GM21529 (cell line): ENCODE measurements at regions not wholly inside any gene's neighbourhood (a gene's known extent, or its start where the extent isn't known, plus 50 kb on each side); places are given as distances from the start of the nearest gene placed in this dataset.
A peak's percentile ranks its signal among the peaks of the same experiment; 100 is the strongest.

Source experiments
- ATAC-seq: cut with Tn5 transposase; IDR thresholded peaks from one replicate; pipeline ENCODE4 v1.9.1; 2021; ENCODE audit not compliant: unreplicated experiment

DNA sequence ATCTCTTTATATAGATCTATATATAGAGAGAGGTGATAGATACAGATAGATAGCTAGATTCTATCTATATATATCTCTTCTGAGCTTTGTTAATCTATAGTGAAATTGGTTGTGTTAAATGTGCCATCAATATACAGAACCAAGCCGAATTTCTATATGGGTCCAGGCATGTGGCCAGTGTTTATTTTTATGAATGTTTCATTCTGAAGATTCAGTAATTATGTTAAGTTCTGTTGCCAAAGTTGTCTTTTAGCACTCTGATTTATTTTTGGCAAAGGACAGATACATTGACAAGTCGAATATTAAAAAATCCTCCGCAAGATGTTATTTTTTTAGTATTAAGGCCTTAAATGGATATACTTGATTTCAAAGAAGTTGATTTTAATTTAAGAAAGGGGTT is 190.4 kb upstream of the HTR2A start:
- ATAC-seq = no peak

DNA sequence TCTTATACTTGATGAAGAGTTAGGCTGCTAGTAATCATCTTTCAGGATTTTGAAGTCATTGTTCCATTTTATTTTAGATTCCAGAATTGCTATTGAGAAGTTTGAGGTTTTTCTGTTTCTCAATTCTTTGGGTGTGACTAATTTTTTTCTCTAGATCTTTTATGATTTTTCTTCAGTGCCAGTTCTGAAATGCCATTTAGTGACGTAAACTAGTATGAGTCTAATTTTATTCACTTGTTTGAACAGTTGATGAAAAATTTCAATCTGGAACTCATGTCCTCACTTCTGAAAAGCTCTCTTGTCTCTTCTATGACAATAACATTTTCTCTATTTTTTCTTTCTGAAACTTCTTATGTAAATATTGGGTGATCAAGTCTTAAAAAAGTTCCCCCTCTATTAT is 188.5 kb upstream of the HTR2A start:
- ATAC-seq = no peak

DNA sequence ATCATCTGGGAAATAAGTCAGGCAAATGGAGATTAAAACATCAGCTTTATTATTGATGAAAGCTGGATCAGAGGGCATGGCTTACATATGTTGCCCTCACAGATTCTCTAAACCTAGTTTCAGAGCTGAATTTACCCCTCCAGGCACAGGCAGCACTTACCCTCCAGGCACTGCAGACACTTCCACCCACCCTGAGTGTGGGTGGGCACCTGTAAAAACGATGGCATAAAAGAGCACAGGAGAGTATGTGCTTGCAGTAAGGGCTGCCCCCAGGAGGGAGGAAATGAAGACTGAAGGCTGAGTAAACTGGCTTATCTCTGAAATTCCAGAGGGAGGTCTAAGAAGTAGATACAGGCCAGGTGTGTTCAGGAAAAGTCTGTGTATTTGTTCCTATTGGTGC is 185.0 kb upstream of the HTR2A start:
- ATAC-seq = no peak

DNA sequence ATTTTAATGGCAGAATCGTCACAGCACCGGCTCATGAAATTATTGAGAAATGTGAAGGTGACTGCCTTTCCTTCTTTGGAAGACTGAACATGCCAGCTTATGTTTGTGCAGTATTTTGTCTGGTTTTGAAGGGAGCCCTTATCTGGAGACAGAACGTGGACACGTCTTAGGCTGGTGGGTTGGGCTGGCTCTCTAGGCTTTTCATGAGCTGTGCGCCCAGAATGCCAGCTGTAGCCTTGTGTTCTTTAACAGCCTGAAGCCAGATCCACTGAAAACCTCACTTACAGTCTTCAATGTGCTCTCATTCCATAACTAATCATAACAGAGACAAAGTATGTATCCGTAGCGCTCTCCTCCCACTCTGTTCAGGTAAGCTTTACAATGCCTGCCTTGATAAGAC is 184.4 kb upstream of the HTR2A start:
- ATAC-seq = no peak

DNA sequence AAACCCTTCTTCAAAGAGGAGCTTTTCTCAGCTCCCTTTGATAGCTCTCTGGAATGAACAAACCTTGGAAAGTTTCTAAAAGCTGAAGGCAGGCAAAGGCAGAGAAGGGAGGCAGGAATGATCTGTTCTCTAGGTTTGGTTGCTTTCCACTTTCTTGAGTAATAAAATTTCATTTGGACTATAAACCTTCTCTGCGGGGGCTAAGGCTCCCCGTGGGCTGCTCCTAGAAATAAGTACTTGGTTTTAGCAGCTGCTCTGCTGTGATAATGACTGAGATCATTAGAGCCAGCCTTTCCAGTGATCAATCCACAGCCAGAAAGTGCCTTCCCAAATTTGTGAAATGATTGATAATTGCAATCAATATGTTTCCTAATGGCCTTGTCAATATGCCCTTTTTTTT is 183.8 kb upstream of the HTR2A start:
- no peak for ATAC-seq

DNA sequence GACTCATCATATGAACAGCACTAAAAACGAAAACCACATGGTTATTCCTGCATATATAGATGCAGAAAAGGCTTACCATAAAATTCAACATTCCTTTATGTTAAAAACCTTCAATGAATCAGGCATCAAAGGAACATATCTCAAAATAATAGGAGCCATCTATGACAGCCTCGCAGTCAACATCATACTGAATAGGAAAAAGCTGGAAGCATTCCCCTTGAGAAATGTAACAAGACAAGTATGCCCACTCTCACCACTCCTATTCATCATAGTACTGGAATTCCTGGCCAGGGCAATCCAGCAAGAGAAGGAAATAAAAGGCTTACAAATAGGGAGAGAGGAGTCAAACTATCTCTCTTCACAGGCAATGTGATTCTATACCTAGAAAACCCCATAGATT is 179.6 kb upstream of the HTR2A start:
- no peak for ATAC-seq

DNA sequence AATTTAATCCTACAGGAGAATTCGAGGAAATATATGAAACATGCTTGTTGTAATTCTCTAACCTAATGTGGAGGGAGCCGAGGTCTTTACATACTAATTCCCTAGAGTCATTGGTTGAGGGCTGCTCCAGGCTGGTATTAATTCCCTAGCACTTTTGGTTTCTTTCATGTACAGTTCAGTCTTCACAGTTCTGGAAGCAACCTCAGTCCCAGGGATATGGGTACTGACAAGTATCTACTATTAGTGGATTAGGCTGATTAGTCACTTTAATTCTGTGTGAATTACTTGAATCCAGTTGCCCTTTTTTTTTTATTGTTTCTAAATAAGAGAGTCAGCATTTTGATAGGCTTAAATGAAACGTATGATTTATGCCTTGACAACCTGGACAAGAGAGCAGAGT is 172.3 kb upstream of the HTR2A start:
- ATAC-seq = no peak

DNA sequence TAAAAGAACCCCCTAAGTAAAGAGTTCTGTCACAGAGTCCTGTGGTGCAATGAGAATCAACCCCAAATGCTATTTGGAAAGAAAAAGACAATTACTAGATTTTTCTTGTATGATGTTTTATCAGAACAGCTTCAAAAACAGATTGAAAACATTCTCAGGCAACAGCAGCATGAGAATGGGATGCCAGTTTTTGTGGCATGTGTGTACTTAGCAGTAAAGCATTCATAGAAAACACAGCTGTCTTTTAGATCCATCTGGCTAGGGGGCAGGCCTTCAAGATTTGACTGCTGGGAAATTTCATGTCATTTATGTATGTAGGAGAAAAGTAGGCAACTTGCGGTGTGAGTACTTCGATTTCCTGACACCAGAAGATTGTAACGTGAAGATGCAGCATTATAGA is 170.5 kb upstream of the HTR2A start:
- ATAC-seq = no peak

DNA sequence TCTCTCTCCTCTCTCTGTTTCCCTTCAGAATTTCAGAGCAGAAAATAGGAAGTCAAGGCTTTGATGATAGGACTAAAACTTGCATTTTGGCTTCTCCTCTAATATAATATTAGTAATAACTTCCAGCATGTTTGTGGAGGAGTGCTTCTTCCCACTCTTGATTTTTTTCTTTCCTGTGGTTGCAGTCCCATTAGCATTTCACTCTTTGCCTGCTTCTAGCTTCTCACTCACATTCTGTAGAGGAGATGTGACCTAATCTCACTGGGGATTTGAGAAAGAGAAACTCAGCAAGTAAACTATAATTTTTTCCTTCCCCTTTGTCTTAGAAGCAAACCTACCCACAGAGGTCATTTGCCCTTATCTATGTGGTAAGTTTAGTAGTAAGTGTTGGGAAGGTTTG is 169.4 kb upstream of the HTR2A start:
- no peak for ATAC-seq

DNA sequence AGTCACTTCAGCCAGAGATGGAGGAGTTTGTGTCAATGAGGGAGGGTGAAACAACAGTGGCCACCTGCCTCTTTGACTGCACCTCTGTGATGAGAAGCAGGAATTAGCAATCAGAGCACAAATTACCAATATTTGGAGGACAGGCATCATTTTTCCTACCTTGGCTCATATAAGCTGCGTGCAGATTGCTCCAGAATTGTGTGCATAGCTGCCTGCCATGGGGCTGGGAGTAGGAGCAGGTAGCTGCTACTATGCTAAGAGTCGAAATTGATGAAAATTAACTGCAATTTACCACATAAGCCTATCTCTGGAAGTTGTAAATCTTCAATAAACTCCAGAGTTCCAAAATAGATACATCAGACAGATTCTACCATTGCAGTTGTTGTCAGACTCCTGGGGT is 167.5 kb upstream of the HTR2A start:
- ATAC-seq = no peak

DNA sequence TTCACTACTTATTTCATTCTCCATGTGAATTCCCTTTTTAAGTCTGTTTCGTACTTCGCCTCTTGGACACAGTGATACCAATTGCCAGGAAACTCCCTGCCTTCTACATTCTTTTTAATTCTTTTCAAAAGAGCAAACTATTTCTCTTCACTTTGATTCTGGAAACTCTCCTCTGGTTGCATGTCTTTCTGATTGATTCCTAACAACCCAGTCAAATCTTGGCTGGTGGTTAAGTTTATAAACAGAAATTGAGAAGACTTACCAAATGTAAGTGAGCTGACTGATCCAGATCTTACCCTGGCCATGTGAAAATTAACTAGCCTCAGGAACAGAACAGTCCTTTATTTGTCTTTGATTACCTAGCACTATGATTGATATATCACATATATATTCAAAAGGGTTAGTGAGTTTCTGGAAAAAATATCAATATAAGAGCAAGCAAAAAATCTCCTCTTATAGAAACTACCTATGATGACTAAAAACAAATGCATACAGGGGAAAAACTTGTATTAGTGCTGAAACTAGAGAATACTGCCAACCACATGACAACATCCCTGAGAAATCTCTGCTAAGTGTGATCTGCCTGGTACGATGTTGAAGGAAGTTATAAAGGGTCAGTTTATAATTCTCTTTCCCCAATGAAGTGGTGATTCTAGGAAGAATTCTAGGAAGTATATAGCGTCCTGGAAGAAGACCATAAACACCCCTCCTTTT is 152.6 kb upstream of the HTR2A start:
- ATAC-seq = no peak

DNA sequence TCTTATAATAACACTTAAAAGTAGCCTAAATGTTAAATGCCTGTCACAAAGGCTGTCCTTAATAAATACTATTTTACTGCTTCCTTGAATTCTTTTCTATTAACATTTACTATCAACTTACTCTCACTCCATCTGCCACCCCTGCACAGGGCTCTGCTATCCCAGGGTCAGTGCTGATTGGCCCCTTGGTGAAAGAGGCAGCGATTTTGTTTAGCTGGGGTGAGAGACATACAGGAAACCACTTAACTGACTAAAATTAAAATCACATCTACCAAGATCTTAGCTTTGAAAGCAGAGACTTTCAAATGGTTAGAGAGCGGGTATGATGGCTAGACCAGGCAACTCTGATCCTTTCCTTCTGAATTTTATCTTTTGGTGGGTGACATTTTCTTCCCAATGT is 149.9 kb upstream of the HTR2A start:
- ATAC-seq = no peak

DNA sequence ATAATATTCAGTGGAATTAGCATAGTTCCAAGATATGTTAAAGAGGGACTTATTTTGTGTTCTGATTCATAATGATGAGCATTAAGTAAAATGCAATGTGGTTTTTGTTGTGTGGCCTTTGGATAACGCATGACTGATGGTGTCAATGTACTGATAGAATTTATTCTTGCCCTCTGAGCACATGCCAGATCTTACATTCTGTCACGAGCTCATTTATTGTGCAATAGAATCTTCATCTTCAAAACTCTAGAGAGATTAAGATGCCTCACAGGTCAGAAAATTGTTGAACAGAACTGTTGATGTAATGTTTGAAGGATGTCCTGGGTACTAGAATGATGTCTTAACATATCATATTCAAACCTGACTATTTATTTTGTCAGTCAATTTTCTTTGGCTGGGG is 148.0 kb upstream of the HTR2A start:
- no peak for ATAC-seq

DNA sequence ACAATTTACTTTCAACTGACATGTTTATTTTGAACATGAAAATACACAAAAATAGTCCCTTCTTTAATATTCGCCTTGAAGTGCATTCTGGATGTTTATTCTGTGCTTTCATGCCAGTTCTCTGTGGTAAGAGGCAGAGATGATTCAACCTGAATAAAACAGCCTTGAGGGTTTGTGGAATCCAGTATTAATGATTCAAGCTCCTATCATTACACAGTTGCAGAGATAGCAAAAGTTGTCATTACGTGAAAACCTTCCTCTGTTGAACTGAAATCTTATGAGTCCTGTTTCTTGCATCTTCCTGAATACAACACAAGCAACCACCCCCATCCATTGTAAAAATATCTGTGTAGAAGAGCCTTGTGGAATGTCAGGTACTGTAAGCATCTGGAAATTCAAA is 142.3 kb upstream of the HTR2A start:
- no peak for ATAC-seq

DNA sequence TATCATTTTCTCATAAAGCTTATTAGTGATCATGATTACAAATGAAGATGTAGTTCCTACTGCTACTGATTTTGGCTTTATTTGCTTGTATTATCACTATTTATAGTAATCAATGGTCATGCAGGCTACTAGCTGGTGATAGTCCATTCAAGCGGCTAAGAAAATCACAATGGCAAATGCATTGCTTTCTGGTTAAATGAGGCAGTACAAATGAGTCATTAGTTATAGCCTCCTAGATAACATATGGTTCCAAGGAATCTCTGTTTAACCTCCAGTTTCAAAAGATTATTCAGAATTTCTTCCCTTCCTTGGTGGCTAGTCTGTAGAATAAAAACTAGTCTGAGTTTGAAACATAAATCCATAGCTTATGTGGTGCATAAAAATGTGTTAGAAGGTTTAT is 141.3 kb upstream of the HTR2A start:
- ATAC-seq = no peak

DNA sequence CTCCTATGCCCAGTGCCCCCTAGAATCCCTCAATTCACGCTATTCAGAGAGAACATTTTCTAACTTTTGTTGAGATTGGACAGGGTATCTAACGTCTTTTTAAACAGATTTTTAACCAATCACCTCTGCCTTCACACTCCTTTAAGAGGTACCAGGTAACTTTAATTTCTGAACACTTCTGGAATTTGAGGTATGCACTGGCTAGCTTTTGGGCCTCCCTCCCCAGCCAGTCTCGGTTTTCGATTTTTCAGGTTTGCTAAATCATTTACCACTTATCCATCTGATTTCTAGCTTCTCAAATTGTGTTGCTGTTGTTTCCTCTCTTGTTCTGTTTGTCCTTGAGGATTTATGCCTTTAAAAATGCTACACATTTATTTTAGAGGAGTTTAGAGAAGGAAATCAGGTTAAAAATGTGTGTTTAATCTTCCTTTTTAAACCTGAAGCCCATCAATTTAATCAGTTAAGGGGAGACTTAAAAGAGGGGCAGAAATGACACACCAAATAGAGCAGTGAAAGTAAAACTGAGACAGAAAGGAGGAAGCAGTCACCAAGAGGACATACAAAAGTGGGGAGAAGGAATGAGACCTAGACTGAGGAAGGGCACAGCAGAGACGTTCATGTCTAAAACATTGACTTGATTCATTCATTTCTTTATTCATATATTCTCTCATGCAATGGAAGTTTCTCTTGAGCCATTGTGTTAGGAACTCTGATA is 139.6 kb upstream of the HTR2A start:
- peak; percentile 99 for ATAC-seq

DNA sequence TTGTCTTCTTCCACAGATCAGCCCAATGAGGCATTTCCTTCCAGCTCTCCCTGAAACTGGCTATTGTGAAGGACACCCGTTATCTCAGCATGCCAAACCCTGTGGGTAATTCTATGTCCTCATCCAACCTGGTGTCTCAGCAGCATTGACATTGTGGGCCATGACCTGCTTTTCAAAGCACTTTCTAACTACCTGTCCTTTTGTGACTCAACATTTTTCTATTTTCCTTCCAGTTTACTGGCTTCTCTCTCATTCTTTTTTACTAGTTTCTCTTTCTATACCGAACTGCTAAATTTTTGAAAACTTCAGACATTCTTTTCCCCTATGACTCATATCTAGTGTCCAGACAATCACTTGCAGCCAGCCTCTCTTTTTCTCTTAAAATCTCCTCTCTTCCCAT is 136.4 kb upstream of the HTR2A start:
- ATAC-seq = no peak

DNA sequence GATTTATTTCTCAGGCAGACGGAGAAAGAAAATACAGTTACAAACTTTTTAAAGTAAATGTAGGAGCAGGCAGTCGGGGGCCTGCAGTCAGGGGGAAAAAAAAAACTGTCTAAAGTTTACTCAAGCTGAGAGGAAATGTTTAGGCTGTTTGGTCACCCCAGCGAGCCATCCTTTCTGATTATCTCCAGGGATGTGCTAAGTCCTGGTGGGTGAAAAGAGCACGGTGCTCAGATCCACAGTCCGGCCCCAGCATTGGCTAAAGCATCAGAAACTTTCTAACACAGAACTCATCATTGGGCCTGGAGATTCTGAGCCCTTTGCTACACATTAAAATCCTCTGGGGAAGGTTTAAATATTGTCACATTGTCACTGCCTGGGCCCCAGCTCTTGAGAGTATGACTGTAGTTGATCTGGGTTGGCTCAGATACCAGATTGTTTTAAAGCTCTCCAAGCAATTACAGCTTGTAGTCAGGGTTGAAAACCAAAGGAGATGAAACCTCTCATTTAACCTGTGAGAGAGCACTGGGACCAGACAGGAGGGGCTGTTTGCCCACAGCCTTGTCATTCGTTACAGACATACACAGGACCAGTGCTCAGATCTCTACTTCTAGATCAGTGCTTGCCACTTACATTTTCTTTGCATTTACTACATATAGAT is 131.1 kb upstream of the HTR2A start:
- ATAC-seq = no peak

DNA sequence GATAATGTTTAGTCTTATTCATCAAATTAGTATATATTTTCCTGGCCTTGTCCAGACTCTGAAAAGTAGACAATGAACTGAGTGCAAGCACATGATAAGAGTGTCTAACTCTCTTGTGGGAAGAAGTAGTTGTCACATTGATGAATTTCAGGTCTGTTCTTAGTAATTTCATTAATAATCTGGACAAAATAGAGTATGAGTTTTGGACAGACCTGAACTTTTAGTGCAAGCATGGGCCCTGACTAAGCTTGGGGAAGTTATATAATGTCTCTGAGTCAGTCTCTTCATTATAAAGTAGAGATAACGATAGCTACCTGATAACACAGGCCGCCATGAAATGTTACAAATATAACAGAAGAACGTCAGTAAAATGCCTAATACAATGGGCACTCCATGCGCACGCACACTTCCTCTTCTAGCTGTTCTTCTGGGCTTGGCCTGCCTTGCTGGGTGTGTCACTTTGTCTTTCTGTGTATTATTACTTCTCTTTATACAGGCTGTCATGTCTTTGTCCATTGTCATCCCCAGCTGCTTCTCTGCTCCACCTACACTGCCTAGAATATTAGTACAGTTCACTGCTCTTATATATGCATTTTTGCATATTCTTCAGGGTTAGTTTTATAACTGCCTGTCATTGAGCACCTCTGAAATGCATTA is 129.1 kb upstream of the HTR2A start:
- no peak for ATAC-seq

DNA sequence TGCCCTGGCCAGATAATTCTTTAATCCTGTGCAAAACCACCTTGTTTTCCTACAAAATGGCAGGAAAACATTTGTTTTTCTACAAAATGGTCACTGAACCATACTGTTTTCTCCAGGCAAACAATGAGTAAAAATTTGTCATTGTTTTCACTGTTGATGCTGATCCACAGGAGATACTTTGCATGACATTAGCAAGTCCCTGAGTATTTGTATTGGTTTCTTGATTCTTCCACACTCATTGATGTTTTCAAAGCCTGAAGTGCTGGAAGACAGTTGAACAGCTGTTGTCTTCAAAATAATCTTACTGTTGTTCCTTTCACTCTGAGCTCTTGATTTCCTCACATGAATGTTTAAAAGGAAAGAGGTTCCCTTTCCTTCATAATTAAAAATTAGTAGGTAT is 123.1 kb upstream of the HTR2A start:
- ATAC-seq = no peak

DNA sequence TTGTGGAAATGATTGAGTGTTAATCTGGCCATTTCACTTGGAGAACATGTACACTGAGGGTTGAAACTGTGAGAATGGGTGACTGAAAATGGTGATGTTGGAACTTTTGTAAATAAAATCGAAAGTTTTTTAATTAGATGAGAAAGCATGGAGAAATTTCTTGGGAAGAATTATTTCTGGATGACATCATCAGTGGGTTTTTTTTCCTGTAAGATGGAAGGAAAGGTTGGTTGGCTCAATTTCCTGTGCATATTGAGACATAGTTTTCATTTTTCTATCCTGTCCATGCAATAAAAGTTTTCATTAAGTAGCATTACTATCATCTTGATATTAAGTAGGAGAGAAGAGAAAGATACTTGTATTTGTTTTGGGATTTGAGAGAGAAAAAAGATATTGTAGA is 120.6 kb upstream of the HTR2A start:
- no peak for ATAC-seq

DNA sequence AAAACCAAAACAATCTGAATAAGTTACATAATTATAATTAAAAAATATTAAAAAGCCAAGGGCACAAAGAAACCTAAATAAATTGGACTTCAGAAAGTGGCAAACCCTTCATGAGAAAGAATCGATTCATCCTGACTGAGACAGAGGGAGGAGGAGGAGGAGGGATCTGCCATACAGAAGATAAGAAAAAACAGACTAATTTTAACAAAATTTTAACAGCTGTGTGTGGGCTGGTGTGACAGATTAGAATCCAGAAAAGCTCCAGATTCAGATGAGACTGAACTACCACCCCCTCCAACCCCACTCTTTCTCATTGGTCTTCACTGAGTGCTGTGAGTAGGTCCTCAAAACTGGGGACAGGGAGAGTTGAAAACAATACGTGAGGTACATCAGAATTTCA is 111.5 kb upstream of the HTR2A start:
- no peak for ATAC-seq
